GM12878 (cell line): ENCODE measurements at regions not wholly inside any gene's neighbourhood (a gene's known extent, or its start where the extent isn't known, plus 50 kb on each side); places are given as distances from the start of the nearest gene placed in this dataset.

Experiments
- ATF2 ChIP-seq: IDR thresholded peaks from 2 replicates; pipeline ENCODE4 v1.6.1; 2012; ENCODE audit warnings: low read length, inconsistent platforms
- CREB1 ChIP-seq: IDR thresholded peaks from 2 replicates; pipeline ENCODE4 v1.6.1; 2012; ENCODE audit warnings: low read depth, mild to moderate bottlenecking, inconsistent platforms
- CUX1 ChIP-seq: IDR thresholded peaks from 2 replicates; pipeline ENCODE4 v1.6.1; 2012; ENCODE audit warnings: improper control_type of control experiment, low read depth, low read length; ENCODE audit not compliant: insufficient replicate concordance
- DPF2 ChIP-seq: fragments of 450-650 bp; IDR thresholded peaks from 2 replicates; pipeline ENCODE4 v1.6.1; 2017; ENCODE audit warnings: mild to moderate bottlenecking
- E2F4 ChIP-seq: IDR thresholded peaks from 2 replicates; pipeline ENCODE4 v1.6.1; 2012; ENCODE audit warnings: low read depth, low read length, improper control_type of control experiment
- FOXM1 ChIP-seq: IDR thresholded peaks from 2 replicates; pipeline ENCODE4 v1.6.1; 2012; ENCODE audit warnings: low read depth, mild to moderate bottlenecking, inconsistent platforms, low read length, moderate library complexity
- GATAD2B ChIP-seq: fragments of 450-650 bp; conservative IDR thresholded peaks from 2 replicates; pipeline ENCODE4 v1.6.1; 2017; ENCODE audit warnings: low read depth, mild to moderate bottlenecking, moderate library complexity
- HDAC2 ChIP-seq: fragments of 200-600 bp; sonication (generic); IDR thresholded peaks from 2 replicates; pipeline ENCODE4 v1.6.1; 2017
- IKZF2 ChIP-seq, 2 experiments: fragments of 450-650 bp; IDR thresholded peaks; 2 replicates each; pipeline ENCODE4 v1.6.1; 2017; ENCODE audit warnings: mild to moderate bottlenecking in 2 of 2, moderate library complexity in 2 of 2
- LARP7 ChIP-seq: fragments of 450-650 bp; IDR thresholded peaks from 2 replicates; pipeline ENCODE4 v1.6.1; 2017; ENCODE audit warnings: mild to moderate bottlenecking
- NBN ChIP-seq: fragments of 450-650 bp; IDR thresholded peaks from 2 replicates; pipeline ENCODE4 v1.6.1; 2016
- RUNX3 ChIP-seq: IDR thresholded peaks from 2 replicates; pipeline ENCODE4 v1.6.1; 2012; ENCODE audit warnings: low read length, inconsistent platforms
- STAT1 ChIP-seq: fragments of 450-650 bp; conservative IDR thresholded peaks from 2 replicates; pipeline ENCODE4 v1.6.1; 2014; ENCODE audit warnings: antibody characterized with exemption, mild to moderate bottlenecking
- TCF3 ChIP-seq: IDR thresholded peaks from 2 replicates; pipeline ENCODE4 v1.6.1; 2012; ENCODE audit warnings: low read depth, mild to moderate bottlenecking, low read length, borderline replicate concordance; ENCODE audit not compliant: insufficient read depth
- ZBED1 ChIP-seq: IDR thresholded peaks from 2 replicates; pipeline ENCODE4 v1.6.1; 2016; ENCODE audit warnings: borderline replicate concordance
- ZNF217 ChIP-seq: fragments of 450-650 bp; IDR thresholded peaks from 2 replicates; pipeline ENCODE4 v1.6.1; 2017; ENCODE audit warnings: antibody characterized with exemption, mild to moderate bottlenecking
- ZNF24 ChIP-seq: fragments of 450-650 bp; IDR thresholded peaks from 2 replicates; pipeline ENCODE4 v1.6.1; 2017; ENCODE audit warnings: antibody characterized with exemption, mild to moderate bottlenecking
- ZSCAN29 ChIP-seq: fragments of 450-650 bp; IDR thresholded peaks from 2 replicates; pipeline ENCODE4 v1.6.1; 2017; ENCODE audit warnings: mild to moderate bottlenecking, moderate library complexity

DNA sequence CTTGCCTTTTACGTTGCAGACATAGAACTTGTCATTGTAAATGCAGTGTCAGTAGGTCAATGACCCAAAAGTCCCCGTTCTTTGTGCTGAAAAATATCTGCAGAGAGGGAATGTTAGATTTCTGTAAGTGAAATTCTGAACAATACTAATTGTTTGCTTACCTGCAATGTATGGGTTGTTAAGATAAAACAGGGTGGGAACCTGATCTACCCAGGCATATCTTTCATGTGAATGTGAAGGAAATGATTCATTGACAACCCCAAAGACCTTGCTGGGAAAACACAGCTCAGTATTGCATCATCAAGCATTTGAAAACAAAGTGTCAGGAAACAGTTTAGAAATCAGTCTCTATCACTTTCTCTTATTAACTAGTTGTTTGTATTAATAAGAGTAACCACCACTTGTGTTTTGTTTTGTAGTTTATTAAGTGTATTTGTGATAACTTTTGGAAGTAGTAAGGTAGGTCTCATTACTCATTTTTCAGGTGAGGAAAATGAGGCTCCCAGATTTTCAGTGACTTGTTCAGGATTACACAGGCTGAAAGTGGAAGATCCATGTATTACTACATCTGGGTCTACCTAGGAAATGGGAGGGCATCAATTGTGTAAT is 57.9 kb upstream of the SLC38A2 start (continued):
- TF ChIP-seq CUX1 (peak; percentile 47), NBN (0 out of 2 replicates have a peak, but pooled peaks have one; percentile 25), TCF3 (no peak), ATF2 (peak; percentile 83), CREB1 (no peak), ZNF217 (no peak), IKZF2 (IDR thresholded peaks at IDR 0.05) (peak; percentile 27 to 59; a peak in 2 of 4 replicates), GATAD2B (0 out of 2 replicates have a peak, but pooled peaks have one; percentile 36), LARP7 (no peak), ZNF24 (0 out of 2 replicates have a peak, but pooled peaks have one; percentile 75), DPF2 (no peak), STAT1 (no peak), HDAC2 (no peak), E2F4 (no peak), ZSCAN29 (no peak), FOXM1 (peak; percentile 37; the same call in 1 of the 2 replicates), ZBED1 (peak; percentile 54; the same call in 1 of the 2 replicates), RUNX3 (peak; percentile 47; the same call in 1 of the 2 replicates)
